GM18499 (cell line): ENCODE measurements at regions not wholly inside any gene's neighbourhood (a gene's known extent, or its start where the extent isn't known, plus 50 kb on each side); places are given as distances from the start of the nearest gene placed in this dataset.
"Not testable (repeated sequence)": the region's sequence is repeated elsewhere in the genome, so short reads cannot be mapped to it uniquely, and the experiment has no call there.

Experiments
- ATAC-seq: cut with Tn5 transposase; IDR thresholded peaks from one replicate; pipeline ENCODE4 v1.9.1; 2021; ENCODE audit warnings: moderate number of reproducible peaks; ENCODE audit not compliant: insufficient read depth, unreplicated experiment

DNA sequence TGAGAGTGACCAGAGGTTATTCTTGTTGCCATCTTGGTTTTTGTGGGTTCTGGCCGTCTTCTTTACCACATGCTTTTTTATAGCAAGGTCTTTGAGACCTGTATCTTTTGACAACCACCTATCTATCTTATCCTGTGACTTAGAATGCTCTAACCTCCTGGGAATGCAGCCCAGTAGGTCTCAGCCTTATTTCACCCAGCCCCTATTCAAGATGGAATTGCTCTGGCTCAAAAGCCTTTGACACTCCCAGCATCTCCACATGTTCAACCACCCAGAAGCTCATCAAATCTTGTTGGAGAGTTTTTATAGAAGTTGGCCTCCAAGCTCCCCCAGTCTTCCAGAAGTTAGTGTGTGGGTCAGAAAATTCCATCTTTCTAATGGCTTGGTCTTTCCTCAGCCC lies 464.3 kb upstream of the NRP1 start:
- no peak for ATAC-seq

GRCh38 chr10:33796680-33797079 lies 462.2 kb upstream of the NRP1 start:
- ATAC-seq = no peak

DNA sequence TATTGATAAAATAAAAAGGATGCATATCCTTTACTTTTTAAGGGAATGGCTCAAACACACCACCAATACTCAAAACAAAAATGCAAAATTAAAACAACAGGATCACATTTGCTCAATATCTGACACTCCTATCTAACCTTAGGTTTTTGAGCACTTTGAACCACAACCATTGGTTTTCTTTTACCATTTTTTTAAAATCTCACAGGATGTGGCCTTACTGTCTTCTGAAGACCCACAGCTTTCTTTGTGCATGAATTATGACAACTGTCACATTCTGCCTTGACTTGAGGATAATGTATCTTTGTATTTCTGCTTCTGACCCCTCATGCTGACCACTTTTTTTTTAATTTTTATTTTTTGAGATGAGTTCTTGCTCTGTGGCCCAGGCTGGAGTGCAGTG lies 461.1 kb upstream of the NRP1 start:
- ATAC-seq = no peak

GRCh38 chr10:33794460-33794859 lies 460.0 kb upstream of the NRP1 start:
- ATAC-seq = no peak

DNA sequence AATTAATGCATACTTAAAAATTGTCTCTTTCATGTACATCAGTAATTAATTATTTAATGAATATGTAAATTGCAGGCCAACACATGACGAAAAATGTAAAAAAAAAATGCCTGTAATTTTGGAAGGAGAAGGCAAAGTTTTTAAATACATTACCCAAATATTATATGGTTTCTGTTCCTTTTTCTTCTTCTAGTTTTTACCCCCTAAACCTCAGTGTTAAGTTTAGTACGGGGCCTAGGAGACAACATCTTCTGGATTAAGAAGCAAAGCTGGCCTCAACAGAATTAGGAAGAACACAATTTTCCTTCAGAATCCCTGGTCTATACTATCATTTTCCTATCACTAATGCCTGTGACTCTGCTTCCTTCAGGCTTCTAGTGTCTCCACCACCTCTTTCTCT lies 459.3 kb upstream of the NRP1 start:
- no peak for ATAC-seq

DNA sequence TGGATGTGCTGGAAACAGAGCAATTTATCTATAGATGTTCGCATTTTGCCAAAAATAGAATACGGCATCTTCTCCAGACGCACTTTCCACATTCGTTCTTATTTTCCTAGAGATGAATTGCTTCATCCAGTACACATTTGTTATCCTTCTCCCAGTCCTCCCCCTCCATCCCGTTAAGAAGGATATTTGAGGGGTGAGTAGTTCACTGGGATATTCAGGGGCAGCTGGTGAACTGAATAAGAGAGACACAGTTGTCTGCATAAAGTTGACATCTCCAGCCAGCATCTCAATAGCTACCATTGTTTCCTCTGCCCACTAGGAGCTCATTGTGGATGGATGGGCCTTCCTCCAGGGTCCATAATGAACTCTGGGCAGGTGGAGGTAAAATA lies 456.8 kb upstream of the NRP1 start:
- no peak for ATAC-seq

DNA sequence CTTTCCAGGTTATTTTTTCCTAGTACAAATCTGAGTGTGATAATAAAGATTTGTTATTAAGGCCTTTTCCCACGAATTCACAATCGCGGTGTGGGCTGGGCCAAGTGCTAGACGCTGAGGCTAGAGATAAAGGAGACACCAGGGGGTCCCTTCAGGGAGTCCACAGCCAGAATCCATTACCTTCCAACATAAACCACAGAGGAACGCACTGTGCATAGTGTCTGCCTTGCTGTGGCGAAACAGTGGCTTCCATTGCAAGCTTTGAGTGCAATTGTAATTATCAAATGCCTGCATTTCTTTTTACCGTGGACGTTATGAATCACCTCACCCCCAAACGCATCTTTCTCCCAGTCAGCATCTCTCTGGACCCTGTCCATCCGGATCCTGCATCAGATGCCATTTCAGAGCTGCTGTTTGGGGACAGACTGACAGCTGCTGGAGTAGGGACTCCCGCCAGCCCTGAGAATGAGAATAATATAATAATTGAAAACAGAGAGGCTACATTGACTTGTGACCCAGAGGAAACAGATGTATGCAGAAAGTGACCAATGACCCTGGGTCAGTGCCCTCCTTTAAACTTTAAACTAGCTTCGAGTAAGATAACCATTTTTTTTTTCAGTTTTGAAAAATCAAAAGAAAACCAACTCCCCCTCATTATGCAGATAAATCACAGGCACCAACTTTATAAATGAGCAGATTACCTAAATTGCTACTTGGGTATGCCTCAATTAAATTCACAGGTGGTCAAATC lies 456.2 kb upstream of the NRP1 start:
- no peak for ATAC-seq

GRCh38 chr10:33783557-33783956 lies 449.1 kb upstream of the NRP1 start:
- ATAC-seq = no peak

DNA sequence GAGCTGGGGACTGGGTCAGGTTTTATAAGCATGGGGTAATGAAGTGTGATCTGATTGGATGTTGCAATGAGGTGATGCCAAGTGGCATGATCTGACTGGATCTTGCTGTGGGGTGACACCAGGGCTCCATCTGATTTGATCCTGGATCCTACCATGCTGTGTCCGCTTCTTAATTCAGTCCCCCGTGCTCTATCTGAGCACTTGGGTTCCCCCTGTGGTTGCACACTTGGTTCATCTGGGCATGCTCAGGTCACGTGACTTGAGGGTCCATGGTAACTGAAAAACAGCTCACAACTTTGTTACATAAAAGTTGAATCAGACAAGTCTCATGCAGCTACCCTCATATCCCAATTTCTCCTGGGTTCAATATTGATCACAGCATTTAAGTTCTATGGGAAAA lies 448.6 kb upstream of the NRP1 start:
- no peak for ATAC-seq

- no peak for ATAC-seq
These were observed 447.3 kb upstream of the NRP1 start for GRCh38 chr10:33781606-33782395.

DNA sequence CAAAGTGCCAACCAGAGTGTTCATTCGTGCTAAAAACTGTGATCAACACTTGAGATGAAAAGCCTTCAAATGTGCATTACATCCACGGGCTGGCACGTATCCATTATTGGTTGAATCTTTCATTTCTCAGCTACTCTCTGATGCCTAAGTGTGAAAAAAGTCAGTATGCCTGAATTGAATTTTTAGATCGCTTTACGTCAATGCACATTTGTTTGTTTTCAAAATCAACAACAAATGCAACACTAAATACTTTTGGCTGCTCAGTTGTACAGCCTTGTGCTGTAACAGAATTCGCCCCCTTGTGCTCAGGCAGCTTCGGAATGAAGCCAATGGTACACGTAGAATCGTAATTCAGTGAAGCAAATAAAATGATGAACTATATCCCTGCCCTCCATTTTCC lies 446.5 kb upstream of the NRP1 start:
- no peak for ATAC-seq

- ATAC-seq = no peak
These were observed 442.8 kb upstream of the NRP1 start for GRCh38 chr10:33777223-33777622.

DNA sequence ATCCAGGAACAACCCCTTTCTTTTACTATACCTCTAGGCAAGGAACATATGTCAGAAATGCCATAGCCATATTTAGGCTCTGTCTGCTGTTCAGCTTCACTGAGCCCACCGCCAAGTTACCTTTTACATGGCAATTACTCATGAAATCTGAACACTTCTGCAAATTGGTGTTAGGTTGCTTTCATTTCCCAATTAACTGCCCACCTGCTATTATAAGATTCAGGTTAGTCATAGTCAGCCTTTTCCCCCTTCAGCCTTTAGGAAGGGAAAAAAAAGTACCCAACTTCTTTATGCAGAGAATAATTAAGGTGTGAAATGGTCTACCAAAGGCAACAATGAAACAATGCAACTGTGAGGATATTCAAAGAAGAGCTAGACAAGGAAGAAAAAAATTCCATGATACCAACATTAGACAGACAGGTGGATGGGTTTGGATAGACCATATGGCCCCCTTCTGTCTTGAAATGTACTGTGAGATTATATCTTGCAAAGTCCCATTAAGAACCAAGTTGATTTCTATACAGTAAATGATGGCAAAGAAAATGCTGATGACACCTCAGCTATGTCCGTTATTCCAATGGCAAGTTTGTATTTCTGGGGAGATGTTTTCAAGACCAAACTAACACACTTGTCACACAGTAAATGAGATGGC lies 442.1 kb upstream of the NRP1 start:
- ATAC-seq = no peak

DNA sequence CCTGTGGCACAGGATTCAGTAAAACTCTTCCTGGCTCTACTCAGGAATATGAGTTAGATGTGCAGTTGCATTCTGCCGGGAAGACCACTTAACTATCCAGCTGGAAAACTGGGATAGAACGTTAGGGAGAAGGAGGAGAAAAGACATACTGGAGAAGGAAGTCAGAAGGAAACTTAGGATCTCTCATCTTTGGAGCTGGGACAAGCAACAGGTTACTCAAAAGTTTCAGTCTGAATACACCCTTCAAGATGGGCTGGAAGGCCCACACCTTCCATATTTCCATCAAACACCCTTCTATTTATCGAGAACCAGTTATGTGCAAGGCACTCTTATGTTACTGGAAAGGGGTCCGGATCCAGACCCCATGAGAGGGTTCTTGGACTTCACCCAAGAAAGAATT lies 440.4 kb upstream of the NRP1 start:
- ATAC-seq = no peak

- ATAC-seq = no peak
These were observed 439.5 kb upstream of the NRP1 start for GRCh38 chr10:33773886-33774480.

- no peak for ATAC-seq
These were observed 438.7 kb upstream of the NRP1 start for GRCh38 chr10:33773253-33773573.

GRCh38 chr10:33772370-33773252 lies 438.1 kb upstream of the NRP1 start:
- no peak for ATAC-seq

- not testable (repeated sequence) for ATAC-seq
These were observed 437.4 kb upstream of the NRP1 start for GRCh38 chr10:33771856-33772255.

GRCh38 chr10:33764694-33765185 lies 430.3 kb upstream of the NRP1 start:
- ATAC-seq = no peak
